ENCODE measurements at regions not wholly inside any gene's neighbourhood (a gene's known extent, or its start where the extent isn't known, plus 50 kb on each side); places are given as distances from the start of the nearest gene placed in this dataset.

GRCh38 chr12:124624823-124625222 lies 57.4 kb upstream of the NCOR2 start:
- no peak overlapping the region for H3K27ac ChIP-seq
- H3K36me3 ChIP-seq (ENCODE audit: insufficient read depth, low read length): no peaks in the 10 kb centered on the region

GRCh38 chr12:124623344-124624035 lies 56.1 kb upstream of the NCOR2 start:
- DNase-seq (ENCODE audit: low read depth, low spot score): no peak
- no peaks in the 10 kb centered on the region for H3K9me3 ChIP-seq (ENCODE audit: low read depth, low read length)
- H3K36me3 ChIP-seq (ENCODE audit: insufficient read depth, low read length): no peaks in the 10 kb centered on the region
- TF ChIP-seq FOXP2 (optimal IDR thresholded peaks at IDR 0.05; ENCODE audit: control extremely low read depth, extremely low read length, insufficient read depth) (no peak), POLR2AphosphoS5 (IDR thresholded peaks at IDR 0.05; ENCODE audit: borderline replicate concordance, low read depth, low read length) (no peak), EZH2 (IDR thresholded peaks at IDR 0.05) (no peak)
- H3K4me3 ChIP-seq: no peak overlapping the region
- no peak overlapping the region for H3K27ac ChIP-seq
- no peak overlapping the region for H3K9ac ChIP-seq (ENCODE audit: insufficient read length)

More at GRCh38 chr12:124624823-124625222, 57.4 kb upstream of the NCOR2 start:
- H3K9me3 ChIP-seq (ENCODE audit: low read depth, low read length): no peaks in the 10 kb centered on the region
- no peak for TF ChIP-seq EZH2 (IDR thresholded peaks at IDR 0.05)
- TF ChIP-seq FOXP2 (optimal IDR thresholded peaks at IDR 0.05; ENCODE audit: control extremely low read depth, extremely low read length, insufficient read depth): no peak
- no peak for TF ChIP-seq POLR2AphosphoS5 (IDR thresholded peaks at IDR 0.05; ENCODE audit: borderline replicate concordance, low read depth, low read length)
- no peak for DNase-seq (ENCODE audit: low read depth, low spot score)
- H3K4me3 ChIP-seq: no peak overlapping the region
- no peak overlapping the region for H3K9ac ChIP-seq (ENCODE audit: insufficient read length)

GRCh38 chr12:124622764-124623163 lies 55.4 kb upstream of the NCOR2 start:
- no peak overlapping the region for H3K27ac ChIP-seq

GRCh38 chr12:124622331-124622730 lies 54.9 kb upstream of the NCOR2 start:
- H3K9ac ChIP-seq (ENCODE audit: insufficient read length): no peak overlapping the region
- DNase-seq (ENCODE audit: low read depth, low spot score): no peak
- no peaks in the 10 kb centered on the region for H3K36me3 ChIP-seq (ENCODE audit: insufficient read depth, low read length)
- no peak for TF ChIP-seq POLR2AphosphoS5 (IDR thresholded peaks at IDR 0.05; ENCODE audit: borderline replicate concordance, low read depth, low read length)
- TF ChIP-seq FOXP2 (optimal IDR thresholded peaks at IDR 0.05; ENCODE audit: control extremely low read depth, extremely low read length, insufficient read depth): no peak
- no peak for TF ChIP-seq EZH2 (IDR thresholded peaks at IDR 0.05)
- H3K27ac ChIP-seq: no peak overlapping the region
- no peak overlapping the region for H3K4me3 ChIP-seq
- H3K9me3 ChIP-seq (ENCODE audit: low read depth, low read length): no peaks in the 10 kb centered on the region

More at GRCh38 chr12:124622764-124623163, 55.4 kb upstream of the NCOR2 start:
- Histone ChIP-seq H3K36me3 (ENCODE audit: insufficient read depth, low read length) (no peaks in the 10 kb centered on the region), H3K9ac (ENCODE audit: insufficient read length) (no peak overlapping the region), H3K4me3 (no peak overlapping the region), H3K9me3 (ENCODE audit: low read depth, low read length) (no peaks in the 10 kb centered on the region)
- TF ChIP-seq FOXP2 (optimal IDR thresholded peaks at IDR 0.05; ENCODE audit: control extremely low read depth, extremely low read length, insufficient read depth) (no peak), POLR2AphosphoS5 (IDR thresholded peaks at IDR 0.05; ENCODE audit: borderline replicate concordance, low read depth, low read length) (no peak), EZH2 (IDR thresholded peaks at IDR 0.05) (no peak)
- DNase-seq (ENCODE audit: low read depth, low spot score): no peak

GRCh38 chr12:124621296-124621660 lies 53.9 kb upstream of the NCOR2 start:
- DNase-seq (ENCODE audit: low read depth, low spot score): no peak
- no peak for TF ChIP-seq EZH2 (IDR thresholded peaks at IDR 0.05)
- no peak for TF ChIP-seq FOXP2 (optimal IDR thresholded peaks at IDR 0.05; ENCODE audit: control extremely low read depth, extremely low read length, insufficient read depth)
- no peak for TF ChIP-seq POLR2AphosphoS5 (IDR thresholded peaks at IDR 0.05; ENCODE audit: borderline replicate concordance, low read depth, low read length)
- no peaks in the 10 kb centered on the region for H3K36me3 ChIP-seq (ENCODE audit: insufficient read depth, low read length)
- H3K27ac ChIP-seq: no peak overlapping the region
- no peak overlapping the region for H3K4me3 ChIP-seq
- H3K9ac ChIP-seq (ENCODE audit: insufficient read length): no peak overlapping the region
- no peaks in the 10 kb centered on the region for H3K9me3 ChIP-seq (ENCODE audit: low read depth, low read length)

GRCh38 chr12:124620606-124621295 lies 53.3 kb upstream of the NCOR2 start:
- H3K27ac ChIP-seq: no peak overlapping the region
- TF ChIP-seq EZH2 (IDR thresholded peaks at IDR 0.05): no peak
- no peak for TF ChIP-seq FOXP2 (optimal IDR thresholded peaks at IDR 0.05; ENCODE audit: control extremely low read depth, extremely low read length, insufficient read depth)
- TF ChIP-seq POLR2AphosphoS5 (IDR thresholded peaks at IDR 0.05; ENCODE audit: borderline replicate concordance, low read depth, low read length): no peak
- no peak for DNase-seq (ENCODE audit: low read depth, low spot score)
- H3K9me3 ChIP-seq (ENCODE audit: low read depth, low read length): no peaks in the 10 kb centered on the region
- no peak overlapping the region for H3K4me3 ChIP-seq
- H3K36me3 ChIP-seq (ENCODE audit: insufficient read depth, low read length): no peaks in the 10 kb centered on the region
- no peak overlapping the region for H3K9ac ChIP-seq (ENCODE audit: insufficient read length)

GRCh38 chr12:124618291-124618902 lies 51.0 kb upstream of the NCOR2 start:
- DNase-seq (ENCODE audit: low read depth, low spot score): no peak
- H3K27ac ChIP-seq: no peak overlapping the region
- H3K9ac ChIP-seq (ENCODE audit: insufficient read length): no peak overlapping the region
- no peak overlapping the region for H3K4me3 ChIP-seq
- H3K36me3 ChIP-seq (ENCODE audit: insufficient read depth, low read length): no peaks in the 10 kb centered on the region
- TF ChIP-seq EZH2 (IDR thresholded peaks at IDR 0.05) (no peak), FOXP2 (optimal IDR thresholded peaks at IDR 0.05; ENCODE audit: control extremely low read depth, extremely low read length, insufficient read depth) (no peak), POLR2AphosphoS5 (IDR thresholded peaks at IDR 0.05; ENCODE audit: borderline replicate concordance, low read depth, low read length) (no peak)
- H3K9me3 ChIP-seq (ENCODE audit: low read depth, low read length): no peaks in the 10 kb centered on the region

GRCh38 chr12:124617615-124618014 lies 50.2 kb upstream of the NCOR2 start:
- Histone ChIP-seq H3K36me3 (ENCODE audit: insufficient read depth, low read length) (no peaks in the 10 kb centered on the region), H3K27ac (no peak overlapping the region), H3K9me3 (ENCODE audit: low read depth, low read length) (no peaks in the 10 kb centered on the region), H3K4me3 (no peak overlapping the region), H3K9ac (ENCODE audit: insufficient read length) (no peak overlapping the region)
- TF ChIP-seq EZH2 (IDR thresholded peaks at IDR 0.05) (no peak), FOXP2 (optimal IDR thresholded peaks at IDR 0.05; ENCODE audit: control extremely low read depth, extremely low read length, insufficient read depth) (no peak), POLR2AphosphoS5 (IDR thresholded peaks at IDR 0.05; ENCODE audit: borderline replicate concordance, low read depth, low read length) (no peak)
- no peak for DNase-seq (ENCODE audit: low read depth, low spot score)

Measured in SK-N-MC (cell line).